Left colon (tissue), 2 donors: ENCODE measurements at regions not wholly inside any gene's neighbourhood (a gene's known extent, or its start where the extent isn't known, plus 50 kb on each side); places are given as distances from the start of the nearest gene placed in this dataset.

Source experiments
- ATAC-seq: fragments of 200-7000 bp; cut with Tn5 transposase; one replicate; pipeline ENCODE4 v1.9.1; 2020; ENCODE audit warnings: mild to moderate bottlenecking, moderate library complexity
- DNase-seq, 2 donors: peaks; one replicate each; pipeline ENCODE4 v3.0.0-alpha.2; 2020
- intact Hi-C, 2 donors: fragments of 100-400 bp; cut with DNase I in 1 of 2; cut with micrococcal nuclease in 1 of 2; formaldehyde crosslinking; loops; one replicate each; pipeline versions ENCODE4 v1.11.2 to v1.14.0; 2022; cut with DNase I, micrococcal nuclease
- donor health status: DM: no; HTN: no; CAD: no.
- donor health status: DM: yes; HTN: yes; CAD: no.

DNA sequence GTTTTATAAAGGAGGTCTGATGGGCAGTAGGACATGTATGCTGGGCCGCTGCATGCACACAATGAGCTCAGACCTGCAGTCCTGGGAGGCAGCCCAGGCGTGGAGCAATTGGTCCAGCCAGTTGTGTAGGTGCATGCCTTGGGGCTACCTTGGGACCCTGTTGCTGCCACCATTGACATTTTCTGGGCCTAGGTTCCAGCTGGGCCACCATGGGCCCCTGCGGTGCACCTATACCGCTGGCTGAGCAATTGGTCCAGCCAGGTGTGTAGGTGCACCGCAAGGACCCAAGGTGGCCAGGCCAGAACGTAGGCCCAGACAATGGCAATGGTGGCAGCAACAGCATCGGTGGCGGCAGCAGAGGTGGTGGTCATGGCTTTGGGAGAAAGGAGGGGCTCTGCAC, 143.9 kb downstream of the PXDC1 start:
- no peak for DNase-seq
- intact Hi-C loops = no loop called here
- no peak for ATAC-seq

DNA sequence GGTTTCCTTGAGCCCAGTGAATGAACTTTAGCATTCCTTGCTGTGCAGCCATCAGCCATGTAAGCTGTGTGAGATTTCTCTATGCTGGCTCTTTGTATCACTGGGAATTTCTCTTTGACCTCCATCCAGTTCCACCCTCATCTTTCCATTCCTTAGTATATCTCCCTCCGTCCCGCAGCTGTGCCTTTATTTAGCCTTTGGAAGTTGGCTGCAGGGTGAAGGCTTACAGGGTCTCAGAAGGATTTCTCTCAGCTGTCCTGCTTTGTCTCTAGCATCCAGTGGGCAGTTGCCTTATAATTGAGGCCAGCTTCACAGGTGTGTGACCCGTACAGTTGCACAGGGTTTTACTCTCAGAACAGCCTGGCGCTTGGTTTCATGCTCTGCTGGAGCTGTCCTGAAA, 144.3 kb downstream of the PXDC1 start:
- no peak for DNase-seq
- intact Hi-C loops = no loop called here
- ATAC-seq = no peak

DNA sequence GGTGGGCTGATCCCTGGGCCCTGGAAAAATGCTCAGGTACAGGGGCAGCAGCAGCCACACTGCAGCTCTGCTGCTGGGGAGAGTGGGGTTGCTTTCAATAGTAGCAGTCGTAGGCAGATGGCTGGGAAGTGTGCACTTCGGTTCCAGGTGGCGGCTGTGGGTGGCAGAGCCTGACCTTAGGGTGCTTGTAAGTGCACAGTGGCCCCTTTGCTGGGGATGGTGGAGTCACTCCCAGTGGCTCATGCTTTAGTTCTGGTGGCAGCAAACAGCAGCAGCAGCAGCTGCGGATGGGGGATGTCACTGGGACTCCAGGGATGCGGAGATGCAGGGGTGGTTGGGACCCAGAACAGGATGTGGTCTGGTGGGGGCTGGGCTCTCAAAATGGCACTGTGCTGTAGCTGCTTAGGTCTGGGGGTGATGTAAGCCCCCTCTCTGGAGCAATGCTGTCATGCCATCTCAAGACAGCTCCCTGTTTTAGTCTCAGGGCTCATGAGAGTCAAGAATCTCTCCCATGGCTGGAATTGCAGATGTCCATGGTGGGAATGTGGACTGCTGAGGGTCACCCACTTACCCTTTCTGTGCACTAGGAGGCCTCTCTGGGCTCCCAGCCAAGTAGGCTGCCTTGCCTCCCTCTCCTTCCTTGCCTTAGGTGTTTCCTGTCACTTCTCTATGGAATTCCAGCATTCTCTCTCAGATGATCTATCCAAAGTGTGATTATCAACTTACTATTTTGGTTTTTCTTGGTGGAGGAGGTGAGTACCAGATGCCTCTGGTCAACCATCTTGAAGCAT, 146.7 kb upstream of the SLC22A23 start:
- ATAC-seq (no peak), DNase-seq (no peak)
- intact Hi-C loops = no loop called here

- intact Hi-C loops = no loop called here
- DNase-seq (no peak), ATAC-seq (no peak)
Observed at GRCh38 chr6:3601570-3601969, 144.7 kb upstream of the SLC22A23 start.

DNA sequence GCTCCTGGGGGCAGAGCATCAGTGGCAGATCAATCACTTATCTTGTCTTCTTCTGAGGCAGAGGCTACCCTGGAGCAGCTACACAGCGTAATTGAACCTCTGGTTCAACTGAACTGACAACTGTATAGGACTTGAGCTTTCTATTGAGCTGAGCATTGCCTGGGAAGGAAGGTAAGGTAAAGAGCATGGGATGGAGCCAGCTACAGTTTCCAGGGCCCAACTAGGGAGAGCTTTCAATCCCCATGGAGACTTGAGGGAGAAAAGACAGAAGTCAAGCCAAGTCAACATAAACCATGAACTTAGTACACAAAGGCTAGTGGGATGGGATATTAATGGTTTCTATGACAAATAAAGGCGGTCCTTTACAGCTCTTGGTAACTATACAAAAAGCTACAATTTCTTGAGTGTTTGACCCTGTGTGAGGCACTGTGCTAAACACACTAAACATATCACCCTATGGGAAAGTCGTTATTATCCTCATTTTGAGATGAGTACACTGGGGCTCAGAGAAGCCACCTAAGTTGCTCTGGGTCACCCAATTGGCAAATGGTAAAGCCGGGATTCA, 140.7 kb upstream of the SLC22A23 start:
- intact Hi-C loops = no loop called here
- no peak for ATAC-seq
- DNase-seq = no peak

GRCh38 chr6:3596766-3597165, 139.9 kb upstream of the SLC22A23 start:
- intact Hi-C loops = no loop called here
- ATAC-seq (no peak), DNase-seq (no peak)

DNA sequence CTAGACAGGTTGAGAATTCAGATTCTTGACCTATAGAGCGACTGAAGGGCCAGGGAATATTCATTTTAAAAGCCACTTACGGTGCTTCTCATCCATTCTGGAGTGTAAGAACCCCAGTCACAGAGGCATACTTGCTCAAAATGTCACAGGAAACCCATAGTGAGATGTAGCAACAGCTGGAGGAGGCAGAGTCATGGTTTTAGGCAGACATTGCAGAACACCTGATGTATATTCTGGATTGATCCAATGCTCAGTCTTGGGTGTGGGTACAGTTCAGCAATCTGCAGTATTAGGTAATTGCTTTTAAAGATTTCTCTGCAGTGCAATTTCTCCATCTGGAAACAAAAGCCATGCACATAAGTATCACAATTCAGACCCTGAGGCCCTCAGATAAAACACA, 137.4 kb upstream of the SLC22A23 start:
- intact Hi-C loops = no loop called here
- DNase-seq (no peak), ATAC-seq (no peak)

DNA sequence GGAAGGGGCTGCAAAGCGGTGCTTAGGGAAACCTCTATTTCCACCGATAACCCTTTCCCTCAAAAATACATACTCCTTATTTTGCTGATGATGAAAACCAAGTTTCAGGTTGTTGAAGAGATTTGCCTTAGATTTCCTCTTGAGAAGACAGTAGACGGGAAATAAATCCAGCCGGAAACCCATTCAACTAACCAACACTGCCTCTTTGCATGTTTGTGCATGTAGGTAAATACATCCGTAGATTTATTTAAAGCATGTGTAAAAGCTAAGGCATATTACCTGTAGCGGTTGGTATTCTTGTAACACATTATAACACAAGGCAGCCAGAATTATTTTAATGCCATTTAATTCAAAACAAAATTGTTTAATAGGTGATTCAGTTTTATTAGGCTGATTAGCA, 136.3 kb upstream of the SLC22A23 start:
- ATAC-seq (no peak), DNase-seq (no peak)
- intact Hi-C loops = no loop called here

DNA sequence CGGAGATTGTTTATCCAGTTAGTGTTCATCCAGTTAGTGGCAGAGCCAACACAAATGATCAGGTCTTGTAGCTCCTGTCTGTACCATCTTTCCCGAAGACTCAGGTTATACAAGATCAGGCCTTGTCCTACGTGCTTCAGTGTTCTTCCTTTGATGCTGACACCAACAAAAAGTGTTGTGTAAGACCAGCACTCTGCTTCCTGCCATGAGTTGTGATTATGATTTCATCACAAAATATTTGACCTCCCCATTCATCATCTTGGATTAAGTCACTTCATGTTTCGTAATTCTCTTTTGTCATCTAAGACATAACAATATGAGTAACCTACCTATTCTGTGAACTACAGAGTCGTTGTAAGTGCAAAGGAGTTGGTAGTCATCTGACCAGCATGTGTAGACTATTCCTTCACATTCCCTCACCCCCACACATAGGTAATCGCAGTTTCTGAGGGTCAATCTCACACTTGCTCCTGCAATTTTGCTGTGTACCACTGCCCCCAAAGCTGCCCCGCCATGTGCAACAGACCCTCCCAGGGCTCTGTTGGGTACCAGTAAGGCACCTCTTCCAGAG, 135.6 kb upstream of the SLC22A23 start:
- intact Hi-C loops = no loop called here
- no peak for ATAC-seq
- DNase-seq = no peak

- intact Hi-C loops = no loop called here
- ATAC-seq = no peak
- DNase-seq = no peak
Observed at GRCh38 chr6:3591970-3592369, 135.1 kb upstream of the SLC22A23 start.

- DNase-seq (no peak), ATAC-seq (no peak)
- intact Hi-C loops = no loop called here
Observed at GRCh38 chr6:3587660-3588059, 130.8 kb upstream of the SLC22A23 start.

DNA sequence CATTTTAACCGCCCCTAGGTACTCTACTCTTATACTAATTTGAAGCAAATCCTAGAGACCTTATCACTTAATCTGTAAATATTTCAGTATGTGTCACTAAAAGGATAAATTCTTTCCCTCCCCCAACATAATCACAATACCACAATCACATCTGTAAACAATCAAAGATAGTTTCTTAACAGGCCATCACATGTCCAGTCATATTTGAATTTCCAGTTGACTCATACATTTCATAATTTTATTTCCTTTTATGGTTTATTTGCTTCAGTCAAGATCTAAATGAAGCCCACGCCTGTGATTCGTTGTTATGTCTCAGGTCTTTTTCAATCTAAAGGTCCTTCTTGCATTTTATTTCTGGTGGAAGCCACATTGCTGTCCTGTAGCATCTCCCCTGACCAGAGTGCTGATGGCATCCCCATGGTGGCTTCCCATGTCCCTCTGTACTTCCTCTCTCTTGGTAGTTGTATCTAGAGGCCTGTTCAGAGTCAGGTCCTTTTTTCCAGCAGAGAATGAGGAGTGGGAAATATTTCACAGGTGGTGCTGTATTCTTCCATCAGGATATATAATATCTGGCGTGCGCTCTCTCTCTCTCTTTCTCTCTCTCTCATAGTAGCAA, 128.6 kb upstream of the SLC22A23 start:
- intact Hi-C loops = no loop called here
- peak; percentile 95 for ATAC-seq
- no peak for DNase-seq

DNA sequence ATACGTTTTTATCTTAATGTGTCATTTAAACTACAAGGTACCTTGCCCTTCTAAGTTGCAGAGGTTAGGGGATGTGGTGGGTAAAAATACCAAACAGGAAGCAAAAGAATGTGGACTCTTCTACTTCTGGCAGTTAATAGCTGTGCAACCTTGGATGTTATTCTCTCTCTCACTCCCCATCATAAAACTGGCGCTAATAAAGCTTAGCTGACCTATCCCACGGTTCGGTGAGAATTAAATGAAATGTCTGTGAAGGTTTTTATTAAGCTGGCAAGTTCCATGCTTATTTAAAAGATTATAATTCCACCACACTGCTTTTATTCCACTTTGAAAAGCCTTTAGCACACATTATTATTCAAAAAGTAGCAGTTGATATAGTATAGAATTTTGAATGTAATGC, 127.8 kb upstream of the SLC22A23 start:
- intact Hi-C loops = no loop called here
- no peak for DNase-seq

GRCh38 chr6:3581469-3581868, 124.6 kb upstream of the SLC22A23 start:
- no peak for DNase-seq
- ATAC-seq = no peak
- intact Hi-C loops = no loop called here

More for the DNA sequence above, 127.8 kb upstream of the SLC22A23 start:
- ATAC-seq = peak; percentile 66

DNA sequence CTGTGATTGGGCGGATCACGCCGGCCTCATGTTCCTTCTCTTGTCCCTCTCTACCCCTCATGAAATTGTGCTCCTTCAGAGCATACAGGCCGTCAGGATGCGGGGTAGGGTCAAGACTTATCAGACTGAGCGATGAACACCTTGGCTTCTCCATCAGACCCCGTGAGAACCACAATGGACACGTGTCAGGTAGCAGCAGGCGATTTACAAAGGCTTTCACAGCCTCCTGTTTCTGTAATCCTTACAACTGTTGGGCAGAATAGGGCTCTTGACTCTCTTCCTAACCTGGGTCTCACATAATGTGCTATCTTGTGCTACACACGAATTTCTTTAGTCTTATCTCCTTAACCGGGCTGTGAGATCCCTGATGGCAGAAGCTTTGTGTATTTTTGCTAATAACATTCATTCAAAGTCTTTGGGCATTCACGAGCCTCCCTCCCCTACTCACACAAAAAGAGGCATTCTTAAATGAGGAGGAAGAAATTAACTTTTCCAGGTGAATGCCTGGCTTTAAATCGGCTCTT, 122.9 kb upstream of the SLC22A23 start:
- ATAC-seq = no peak
- intact Hi-C loops = no loop called here

GRCh38 chr6:3578981-3579380, 122.1 kb upstream of the SLC22A23 start:
- intact Hi-C loops = no loop called here
- DNase-seq (no peak), ATAC-seq (no peak)

More for the DNA sequence above, 122.9 kb upstream of the SLC22A23 start:
- DNase-seq = no peak

- ATAC-seq (no peak), DNase-seq (no peak)
- intact Hi-C loops = no loop called here
Observed at GRCh38 chr6:3577517-3577916, 120.7 kb upstream of the SLC22A23 start.

DNA sequence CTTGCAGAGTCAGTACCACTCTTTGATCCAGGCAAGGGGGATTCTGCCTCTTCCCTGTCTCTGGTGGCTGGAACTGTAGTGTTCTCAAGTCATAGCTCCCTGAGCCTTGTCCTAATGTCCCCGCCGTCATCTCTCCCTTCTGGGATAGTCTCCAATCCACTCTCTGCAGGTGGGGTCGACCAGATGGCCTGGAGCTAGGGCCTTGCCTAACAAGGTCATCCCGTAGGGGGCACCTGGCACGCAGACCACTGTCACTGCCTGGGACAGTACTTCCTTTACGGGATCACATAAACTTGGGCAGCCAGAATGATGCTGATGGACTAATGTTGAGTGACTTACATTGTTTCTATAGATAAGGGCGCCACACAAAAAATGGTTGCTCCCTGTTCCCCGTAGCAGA, 118.9 kb upstream of the SLC22A23 start:
- ATAC-seq (no peak), DNase-seq (no peak)
- intact Hi-C loops = no loop called here

DNA sequence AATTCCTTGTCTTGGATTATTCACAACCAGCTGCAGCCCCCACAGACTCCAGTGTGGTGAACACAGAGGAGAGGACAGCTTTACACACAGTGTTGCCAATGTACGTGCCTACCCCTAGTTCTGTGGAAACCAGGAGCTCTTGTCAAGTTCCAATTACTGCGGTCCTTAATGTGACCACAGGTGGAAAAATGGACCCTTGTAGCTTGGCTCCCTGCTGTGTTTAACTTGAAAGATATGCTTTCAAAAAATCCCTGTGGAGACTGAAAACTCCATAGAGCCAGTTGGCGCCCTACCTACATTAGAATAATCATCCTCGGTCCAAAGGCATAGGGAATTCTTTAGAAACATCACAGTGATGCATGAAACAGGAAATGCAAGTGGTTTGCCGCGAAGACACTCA, 118.3 kb upstream of the SLC22A23 start:
- intact Hi-C loops = no loop called here
- ATAC-seq = no peak
- DNase-seq = no peak

DNA sequence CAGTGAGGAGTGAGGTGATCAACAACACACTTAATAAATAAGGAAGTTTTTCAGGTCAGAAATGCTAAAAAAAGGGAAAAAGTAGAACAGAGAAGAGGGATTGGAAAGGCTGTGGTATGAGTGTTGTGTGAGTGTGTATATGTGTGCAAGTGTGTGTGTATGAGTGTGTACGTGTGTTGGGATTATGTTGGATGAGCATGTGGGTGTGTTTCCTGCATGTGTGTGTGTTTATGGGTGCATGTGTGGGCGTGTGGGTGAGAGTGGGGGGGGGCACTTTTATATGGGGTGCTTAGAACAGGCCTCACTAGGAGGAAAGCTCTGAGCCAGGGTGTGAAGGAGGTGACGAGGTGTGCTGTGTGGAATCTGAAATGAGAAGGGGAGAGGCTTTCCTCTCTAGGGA, 116.8 kb upstream of the SLC22A23 start:
- DNase-seq (no peak), ATAC-seq (no peak)
- intact Hi-C loops = no loop called here
